ENCODE measurements at regions not wholly inside any gene's neighbourhood (a gene's known extent, or its start where the extent isn't known, plus 50 kb on each side); places are given as distances from the start of the nearest gene placed in this dataset.

- DNase-seq: no peak
- Histone ChIP-seq H3K27me3 (ENCODE audit: control insufficient read depth, insufficient read depth, low read length) (no peaks in the 10 kb centered on the region), H3K27ac (ENCODE audit: low read depth in 2 of 2, low read length in 2 of 2) (no peak overlapping the region), H3K9ac (ENCODE audit: low read length in 3 of 3) (no peak overlapping the region), H3K36me3 (ENCODE audit: control insufficient read depth in 2 of 3, insufficient read depth in 3 of 3, low read length in 3 of 3) (no peaks in the 10 kb centered on the region), H3K4me3 (ENCODE audit: low read length in 3 of 3) (no peak overlapping the region), H3K4me1 (ENCODE audit: control insufficient read depth in 2 of 3, insufficient read depth in 2 of 3, low read depth in 1 of 3, low read length in 3 of 3) (peaks cover 0 to 5% (median 0%) of the 10 kb centered on the region in 3 donors), H3K9me3 (ENCODE audit: control insufficient read depth in 2 of 3, insufficient read depth in 1 of 3, low read length in 3 of 3) (no peaks in the 10 kb centered on the region)
- intact Hi-C loops (cut with DNase I): no loop called here
- TF ChIP-seq CTCF (IDR thresholded peaks at IDR 0.05; ENCODE audit: borderline replicate concordance, extremely low read depth, insufficient read depth): no peak
- no peak for FAIRE-seq
Measured at GRCh38 chr12:105667973-105668743, 337.7 kb downstream of the C12orf75 start.

GRCh38 chr12:105670672-105671071, 340.2 kb downstream of the C12orf75 start:
- no peak for DNase-seq
- no peak for FAIRE-seq
- Histone ChIP-seq H3K9me3 (ENCODE audit: control insufficient read depth in 2 of 3, insufficient read depth in 1 of 3, low read length in 3 of 3) (no peaks in the 10 kb centered on the region), H3K27me3 (ENCODE audit: control insufficient read depth, insufficient read depth, low read length) (no peaks in the 10 kb centered on the region), H3K9ac (ENCODE audit: low read length in 3 of 3) (no peak overlapping the region), H3K4me1 (ENCODE audit: control insufficient read depth in 2 of 3, insufficient read depth in 2 of 3, low read depth in 1 of 3, low read length in 3 of 3) (peaks cover 0 to 5% (median 2%) of the 10 kb centered on the region in 3 donors), H3K36me3 (ENCODE audit: control insufficient read depth in 2 of 3, insufficient read depth in 3 of 3, low read length in 3 of 3) (no peaks in the 10 kb centered on the region), H3K4me3 (ENCODE audit: low read length in 3 of 3) (no peak overlapping the region), H3K27ac (ENCODE audit: low read depth in 2 of 2, low read length in 2 of 2) (no peak overlapping the region)
- TF ChIP-seq CTCF (IDR thresholded peaks at IDR 0.05; ENCODE audit: borderline replicate concordance, extremely low read depth, insufficient read depth): no peak
- intact Hi-C loops (cut with DNase I): no loop called here

GRCh38 chr12:105671720-105672119, 341.2 kb downstream of the C12orf75 start:
- no peak for TF ChIP-seq CTCF (IDR thresholded peaks at IDR 0.05; ENCODE audit: borderline replicate concordance, extremely low read depth, insufficient read depth)
- H3K27ac ChIP-seq (ENCODE audit: low read depth in 2 of 2, low read length in 2 of 2): peak overlapping the region in 1 of 2 donors; percentile 11
- no peak for FAIRE-seq
- H3K9me3 ChIP-seq (ENCODE audit: control insufficient read depth in 2 of 3, insufficient read depth in 1 of 3, low read length in 3 of 3): no peaks in the 10 kb centered on the region
- no peaks in the 10 kb centered on the region for H3K36me3 ChIP-seq (ENCODE audit: control insufficient read depth in 2 of 3, insufficient read depth in 3 of 3, low read length in 3 of 3)
- H3K9ac ChIP-seq (ENCODE audit: low read length in 3 of 3): no peak overlapping the region
- H3K4me1 ChIP-seq (ENCODE audit: control insufficient read depth in 2 of 3, insufficient read depth in 2 of 3, low read depth in 1 of 3, low read length in 3 of 3): peaks cover 0 to 5% (median 2%) of the 10 kb centered on the region in 3 donors
- intact Hi-C loops (cut with DNase I): no loop called here
- H3K4me3 ChIP-seq (ENCODE audit: low read length in 3 of 3): no peak overlapping the region
- DNase-seq: no peak
- H3K27me3 ChIP-seq (ENCODE audit: control insufficient read depth, insufficient read depth, low read length): no peaks in the 10 kb centered on the region

Data from kidney (tissue), 13 donors.